Retinal pigment epithelial cell (primary cell): ENCODE measurements at regions not wholly inside any gene's neighbourhood (a gene's known extent, or its start where the extent isn't known, plus 50 kb on each side); places are given as distances from the start of the nearest gene placed in this dataset.
"Not testable (repeated sequence)": the region's sequence is repeated elsewhere in the genome, so short reads cannot be mapped to it uniquely, and the experiment has no call there.

ENCODE experiments used
- DNase-seq: peaks from one replicate; pipeline ENCODE4 v3.0.0-alpha.2; 2010; ENCODE audit warnings: low read depth
- H3K4me3 ChIP-seq: 2 replicates; pipeline ENCODE4 v1.5.1; 2011; ENCODE audit warnings: mild to moderate bottlenecking, low read length, control low read depth, moderate library complexity
- TF ChIP-seq, protein P1 (sequence below): conservative IDR thresholded peaks from 2 replicates; pipeline ENCODE4 v1.5.1; 2011; ENCODE audit warnings: low read depth, low read length, control low read depth, inconsistent platforms

DNA sequence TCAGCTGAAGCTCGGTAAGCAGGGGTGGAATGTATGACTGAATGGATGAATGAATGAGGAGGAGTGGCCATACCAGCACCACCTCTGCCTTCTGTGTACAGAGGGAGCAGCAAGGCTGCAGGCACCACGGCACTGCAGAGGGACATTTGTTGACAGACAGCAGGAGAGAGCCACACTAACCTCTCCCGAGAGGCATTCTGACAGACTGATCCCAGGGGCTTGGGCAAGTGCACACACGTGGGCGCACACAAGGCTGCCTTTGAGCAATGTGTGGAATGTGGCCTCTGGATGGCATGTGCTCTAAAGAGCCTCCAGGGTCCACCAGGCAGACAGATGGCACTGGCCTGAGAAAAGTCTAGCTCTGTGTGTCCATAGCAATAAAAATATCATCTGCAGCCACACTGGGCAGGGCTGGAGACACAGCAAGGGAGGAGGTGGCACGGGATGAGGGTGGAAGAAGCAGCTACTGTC lies 111.8 kb downstream of the ACTL7B start:
- peak; percentile 62 for DNase-seq
- TF ChIP-seq, protein P1, sequence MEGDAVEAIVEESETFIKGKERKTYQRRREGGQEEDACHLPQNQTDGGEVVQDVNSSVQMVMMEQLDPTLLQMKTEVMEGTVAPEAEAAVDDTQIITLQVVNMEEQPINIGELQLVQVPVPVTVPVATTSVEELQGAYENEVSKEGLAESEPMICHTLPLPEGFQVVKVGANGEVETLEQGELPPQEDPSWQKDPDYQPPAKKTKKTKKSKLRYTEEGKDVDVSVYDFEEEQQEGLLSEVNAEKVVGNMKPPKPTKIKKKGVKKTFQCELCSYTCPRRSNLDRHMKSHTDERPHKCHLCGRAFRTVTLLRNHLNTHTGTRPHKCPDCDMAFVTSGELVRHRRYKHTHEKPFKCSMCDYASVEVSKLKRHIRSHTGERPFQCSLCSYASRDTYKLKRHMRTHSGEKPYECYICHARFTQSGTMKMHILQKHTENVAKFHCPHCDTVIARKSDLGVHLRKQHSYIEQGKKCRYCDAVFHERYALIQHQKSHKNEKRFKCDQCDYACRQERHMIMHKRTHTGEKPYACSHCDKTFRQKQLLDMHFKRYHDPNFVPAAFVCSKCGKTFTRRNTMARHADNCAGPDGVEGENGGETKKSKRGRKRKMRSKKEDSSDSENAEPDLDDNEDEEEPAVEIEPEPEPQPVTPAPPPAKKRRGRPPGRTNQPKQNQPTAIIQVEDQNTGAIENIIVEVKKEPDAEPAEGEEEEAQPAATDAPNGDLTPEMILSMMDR = no peak
- no peak overlapping the region for H3K4me3 ChIP-seq

DNA sequence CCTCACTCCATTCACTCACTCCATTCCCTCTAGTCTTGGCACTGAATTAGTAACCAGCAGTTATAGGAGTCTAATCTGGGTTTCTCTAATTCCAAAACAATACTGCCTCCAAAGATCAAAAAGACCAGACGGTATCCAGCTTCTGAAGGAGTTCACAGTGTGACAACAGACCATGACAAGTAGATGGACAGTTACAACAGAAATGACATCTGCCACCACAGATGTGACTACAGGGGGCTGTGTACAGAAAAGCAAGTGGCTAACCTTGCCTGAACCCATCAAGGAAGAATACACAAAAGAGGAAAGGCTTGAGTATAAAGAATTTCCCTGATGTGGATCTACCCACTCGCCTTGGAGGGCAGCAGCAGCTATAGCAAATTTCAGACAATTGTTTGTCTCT lies 112.4 kb downstream of the ACTL7B start:
- no peak for DNase-seq
- TF ChIP-seq, protein P1 = no peak
- H3K4me3 ChIP-seq = no peak overlapping the region

DNA sequence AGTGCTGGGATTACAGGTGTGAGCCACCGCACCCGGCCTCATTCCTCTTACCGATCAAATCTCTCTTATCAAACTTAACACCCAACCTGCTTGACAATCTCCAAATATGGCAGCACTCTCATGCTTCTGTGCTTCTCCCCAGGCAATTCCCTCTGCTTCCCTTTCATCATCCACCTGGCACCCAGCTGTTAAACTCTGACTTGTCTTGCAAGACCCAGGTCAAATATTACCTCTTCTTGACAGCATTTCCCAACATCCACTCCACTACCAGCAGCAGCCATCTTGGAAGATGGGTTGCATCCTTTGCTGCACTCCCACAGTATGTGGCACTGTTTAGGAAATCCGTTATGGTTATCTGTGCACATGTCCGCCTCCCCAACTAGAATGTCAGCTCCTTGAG lies 113.6 kb downstream of the ACTL7B start:
- TF ChIP-seq, protein P1 = no peak
- no peak for DNase-seq
- H3K4me3 ChIP-seq = no peak overlapping the region

DNA sequence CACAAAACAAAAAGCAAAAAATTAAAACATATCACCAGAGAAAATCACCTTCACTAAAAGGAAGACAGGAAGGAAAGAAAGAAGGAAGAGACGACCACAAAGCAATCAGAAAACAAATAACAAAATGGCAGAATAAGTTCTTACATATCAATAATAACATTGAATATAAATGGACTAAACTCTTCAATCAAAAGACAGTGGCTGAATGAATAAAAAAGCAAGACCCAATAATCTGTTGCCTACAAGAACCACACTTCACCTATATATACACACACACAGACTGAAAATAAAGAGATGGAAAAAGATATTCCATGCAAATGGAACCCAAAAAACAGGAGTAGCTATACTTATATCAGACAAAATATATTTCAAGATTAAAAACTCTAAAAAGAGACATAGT lies 124.5 kb downstream of the ACTL7B start:
- not testable (repeated sequence) for H3K4me3 ChIP-seq, DNase-seq

DNA sequence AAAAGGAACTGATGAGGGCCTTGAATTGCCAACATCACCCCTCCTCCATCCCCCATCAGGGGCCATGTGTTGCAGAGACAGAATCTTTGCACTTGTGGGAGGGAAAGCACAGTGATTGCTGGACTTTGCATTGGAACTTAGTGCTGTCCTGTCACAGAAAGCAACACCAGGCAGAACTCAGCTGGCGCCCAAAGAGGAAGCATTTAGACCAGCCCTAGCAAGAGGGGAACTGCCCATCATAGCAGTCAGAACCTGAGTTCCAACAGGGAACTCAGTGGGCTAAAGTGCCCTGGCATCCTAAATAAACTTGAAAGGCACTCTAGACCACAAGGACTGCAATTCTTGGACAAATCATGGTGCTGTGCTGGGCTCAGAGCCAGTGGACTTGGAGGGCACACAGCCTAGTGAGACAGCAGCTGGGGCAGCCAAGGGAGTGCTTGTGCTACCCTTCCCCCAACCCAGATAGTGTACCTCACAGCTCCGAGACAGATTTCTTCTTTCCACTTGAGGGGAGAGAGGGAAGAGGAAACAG lies 128.1 kb downstream of the ACTL7B start:
- H3K4me3 ChIP-seq = no peak overlapping the region
- TF ChIP-seq, protein P1 = no peak
- peak; percentile 19 for DNase-seq

DNA sequence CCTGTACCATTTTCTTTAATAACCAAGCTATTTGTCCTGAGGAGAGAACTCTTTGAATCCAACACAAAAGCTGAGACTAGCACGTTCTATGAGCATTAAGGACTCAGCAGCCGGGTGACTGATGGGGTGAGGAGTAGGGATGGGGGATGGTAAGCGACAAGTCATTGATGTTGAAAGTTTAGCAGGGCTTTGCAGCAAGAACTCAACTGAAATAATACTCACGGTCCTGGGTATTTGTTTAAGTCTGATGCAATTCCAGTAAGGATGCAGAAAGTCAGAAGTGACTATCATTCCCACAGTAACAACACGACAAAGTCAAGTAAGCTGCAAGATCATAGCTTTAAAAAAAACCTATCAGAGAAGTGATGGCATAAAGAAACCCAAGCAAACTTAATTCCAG lies 131.1 kb downstream of the ACTL7B start:
- TF ChIP-seq, protein P1 = no peak
- H3K4me3 ChIP-seq = no peak overlapping the region
- no peak for DNase-seq

DNA sequence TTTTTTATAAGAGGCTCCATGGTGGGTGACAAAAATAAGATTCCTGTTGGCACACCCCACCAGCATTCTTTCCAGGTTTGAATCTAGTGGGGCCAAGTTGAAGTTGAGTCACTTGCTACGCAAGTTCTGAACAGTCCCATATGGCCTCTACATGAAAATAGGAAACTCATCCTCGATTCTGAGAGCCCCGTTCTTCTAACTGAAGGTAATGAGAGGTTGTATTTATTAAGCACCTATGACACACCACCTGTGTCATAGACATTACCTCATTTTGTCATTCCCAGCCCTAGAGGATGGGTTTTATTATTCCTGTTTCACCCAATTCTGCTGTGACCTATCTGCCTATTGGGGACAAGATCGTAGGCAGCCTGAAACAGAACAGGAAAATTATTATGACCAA lies 131.7 kb downstream of the ACTL7B start:
- DNase-seq = no peak
- H3K4me3 ChIP-seq = no peak overlapping the region
- TF ChIP-seq, protein P1 = no peak

DNA sequence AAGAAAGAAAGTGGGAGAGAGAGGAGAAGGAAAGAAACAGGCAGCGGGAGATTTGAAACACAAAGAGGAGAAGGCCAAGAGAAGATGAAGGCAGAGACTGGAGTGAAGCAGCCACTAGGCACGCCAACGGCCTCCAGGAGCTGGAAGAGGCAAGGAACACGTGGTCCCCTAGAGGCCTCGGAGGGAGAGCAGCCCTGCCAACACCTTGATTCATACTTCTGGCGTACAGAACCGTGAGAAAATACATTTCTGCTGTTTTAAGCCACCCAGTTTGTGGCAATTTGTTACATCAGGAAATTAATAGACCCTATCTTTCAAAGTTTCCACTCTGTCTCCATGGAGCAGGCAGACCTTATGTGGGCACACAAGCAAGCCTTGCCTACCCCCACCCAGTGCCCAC lies 133.4 kb downstream of the ACTL7B start:
- no peak overlapping the region for H3K4me3 ChIP-seq
- TF ChIP-seq, protein P1 = no peak
- no peak for DNase-seq
